ENCODE measurements at regions not wholly inside any gene's neighbourhood (a gene's known extent, or its start where the extent isn't known, plus 50 kb on each side); places are given as distances from the start of the nearest gene placed in this dataset.
"Not testable (repeated sequence)": the region's sequence is repeated elsewhere in the genome, so short reads cannot be mapped to it uniquely, and the experiment has no call there.

- Mint-ChIP-seq H3K36me3 (no peaks in the 10 kb centered on the region), H3K4me3 (no peak overlapping the region), H3K27me3 (no peaks in the 10 kb centered on the region), H3K4me1 (peaks cover 43% of the 10 kb centered on the region), H3K9me3 (no peaks in the 10 kb centered on the region), H3K27ac (no peak overlapping the region)
- ATAC-seq: no peak
Measured at GRCh38 chr7:65453341-65454030, 79.8 kb downstream of the ZNF92 start.

GRCh38 chr7:65454469-65454868 lies 80.8 kb downstream of the ZNF92 start:
- Mint-ChIP-seq H3K9me3 (no peaks in the 10 kb centered on the region), H3K36me3 (no peaks in the 10 kb centered on the region), H3K27ac (peak overlapping the region; percentile 37), H3K4me3 (no peak overlapping the region), H3K27me3 (no peaks in the 10 kb centered on the region), H3K4me1 (peaks cover 34% of the 10 kb centered on the region)
- no peak for ATAC-seq

DNA sequence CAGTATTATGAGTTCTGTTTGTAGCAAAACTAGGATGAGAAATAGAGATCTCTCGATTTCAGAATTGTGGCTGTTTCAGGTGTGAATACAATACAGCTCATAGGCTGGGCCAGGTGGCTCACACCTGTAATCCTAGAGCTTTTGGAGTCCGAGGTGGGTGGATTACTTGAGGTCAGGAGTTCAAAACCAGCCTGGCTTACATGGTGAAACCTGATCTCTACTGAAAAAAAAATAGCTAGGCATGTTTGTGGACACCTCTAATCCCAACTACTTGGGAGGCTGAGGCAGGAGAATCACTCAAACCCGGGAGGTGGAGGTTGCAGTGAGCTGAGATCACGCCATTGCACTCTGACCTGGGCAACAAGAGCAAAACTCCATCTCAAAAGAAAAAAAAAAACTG lies 81.4 kb downstream of the ZNF92 start:
- H3K4me1 Mint-ChIP-seq: peaks cover 28% of the 10 kb centered on the region
- not testable (repeated sequence) for H3K4me3 Mint-ChIP-seq

DNA sequence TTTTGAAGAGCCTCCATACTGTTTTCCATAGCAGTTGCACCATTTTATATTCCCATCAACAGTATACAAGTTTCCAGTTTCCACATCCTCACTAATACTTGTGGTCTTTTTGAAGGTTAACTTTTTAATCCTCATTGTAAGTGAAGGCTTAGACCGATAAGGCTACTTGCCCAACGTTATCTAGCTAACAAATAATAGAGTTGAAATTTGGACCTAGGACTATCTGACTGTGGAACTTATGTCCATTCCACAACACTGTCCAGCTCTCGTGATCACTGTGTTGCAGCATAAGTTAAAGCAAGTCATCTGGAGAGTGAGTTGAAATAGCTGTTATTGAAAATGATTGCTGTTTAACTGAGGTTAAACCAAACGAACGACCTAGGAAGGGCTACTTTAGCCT lies 84.0 kb downstream of the ZNF92 start:
- Mint-ChIP-seq H3K27me3 (no peaks in the 10 kb centered on the region), H3K4me3 (no peak overlapping the region)

More for the DNA sequence above, 81.4 kb downstream of the ZNF92 start:
- H3K27me3 Mint-ChIP-seq, H3K27ac Mint-ChIP-seq, ATAC-seq, H3K36me3 Mint-ChIP-seq, H3K9me3 Mint-ChIP-seq: not testable (repeated sequence)

GRCh38 chr7:65459438-65459837 lies 85.8 kb downstream of the ZNF92 start:
- Mint-ChIP-seq H3K9me3 (no peaks in the 10 kb centered on the region), H3K36me3 (no peaks in the 10 kb centered on the region), H3K4me1 (peaks cover 17% of the 10 kb centered on the region), H3K27me3 (no peaks in the 10 kb centered on the region), H3K4me3 (no peak overlapping the region), H3K27ac (no peak overlapping the region)
- ATAC-seq: no peak

More for the DNA sequence above, 84.0 kb downstream of the ZNF92 start:
- no peak overlapping the region for H3K27ac Mint-ChIP-seq
- H3K4me1 Mint-ChIP-seq: peaks cover 26% of the 10 kb centered on the region
- no peaks in the 10 kb centered on the region for H3K36me3 Mint-ChIP-seq
- H3K9me3 Mint-ChIP-seq: no peaks in the 10 kb centered on the region
- ATAC-seq: no peak

GRCh38 chr7:65462148-65462716 lies 88.6 kb downstream of the ZNF92 start:
- Mint-ChIP-seq H3K4me1 (peaks cover 10% of the 10 kb centered on the region), H3K36me3 (peaks cover 2% of the 10 kb centered on the region), H3K9me3 (peaks cover 2% of the 10 kb centered on the region), H3K4me3 (no peak overlapping the region), H3K27me3 (no peaks in the 10 kb centered on the region), H3K27ac (no peak overlapping the region)
- ATAC-seq: no peak

- H3K4me3 Mint-ChIP-seq: no peak overlapping the region
- peaks cover 10% of the 10 kb centered on the region for H3K9me3 Mint-ChIP-seq
- peaks cover 12% of the 10 kb centered on the region for H3K36me3 Mint-ChIP-seq
- H3K27ac Mint-ChIP-seq: no peak overlapping the region
- H3K4me1 Mint-ChIP-seq: peaks cover 10% of the 10 kb centered on the region
- H3K27me3 Mint-ChIP-seq: no peaks in the 10 kb centered on the region
- no peak for ATAC-seq
Measured at GRCh38 chr7:65463184-65463583, 89.5 kb downstream of the ZNF92 start.

GRCh38 chr7:65469919-65470558 lies 96.4 kb downstream of the ZNF92 start:
- not testable (repeated sequence) for H3K4me3 Mint-ChIP-seq, ATAC-seq, H3K27me3 Mint-ChIP-seq
- H3K4me1 Mint-ChIP-seq: peaks cover 28% of the 10 kb centered on the region
- H3K9me3 Mint-ChIP-seq: peaks cover 30% of the 10 kb centered on the region
- peak overlapping the region; percentile 68 for H3K27ac Mint-ChIP-seq
- H3K36me3 Mint-ChIP-seq: peaks cover 49% of the 10 kb centered on the region

DNA sequence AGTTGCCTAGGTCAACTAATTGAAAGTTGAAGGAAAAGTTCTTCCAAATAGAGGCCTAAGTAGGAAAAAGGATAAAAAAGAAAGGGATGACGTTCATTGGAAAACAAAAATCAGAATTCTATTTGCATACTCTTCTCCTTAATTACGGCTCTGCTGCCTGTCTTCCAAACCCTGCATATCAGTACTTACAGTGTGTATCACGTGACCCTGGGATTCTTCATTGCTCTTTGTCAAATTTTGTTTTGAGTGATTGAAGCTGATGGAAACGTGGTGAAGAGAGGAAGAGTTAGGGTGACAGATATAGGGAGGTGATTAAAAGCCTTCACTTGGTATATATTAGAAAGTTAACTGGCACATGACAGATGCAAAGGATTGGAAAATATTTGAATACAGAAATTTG lies 97.9 kb downstream of the ZNF92 start:
- no peak for ATAC-seq
- Mint-ChIP-seq H3K4me1 (peaks cover 43% of the 10 kb centered on the region), H3K27me3 (no peaks in the 10 kb centered on the region), H3K27ac (no peak overlapping the region), H3K36me3 (peaks cover 61% of the 10 kb centered on the region), H3K4me3 (no peak overlapping the region), H3K9me3 (peaks cover 32% of the 10 kb centered on the region)

- H3K36me3 Mint-ChIP-seq: peaks cover 57% of the 10 kb centered on the region
- H3K4me3 Mint-ChIP-seq: no peak overlapping the region
- peaks cover 31% of the 10 kb centered on the region for H3K9me3 Mint-ChIP-seq
- no peak for ATAC-seq
- no peaks in the 10 kb centered on the region for H3K27me3 Mint-ChIP-seq
- H3K27ac Mint-ChIP-seq: peak overlapping the region; percentile 97
- H3K4me1 Mint-ChIP-seq: peaks cover 56% of the 10 kb centered on the region
Measured at GRCh38 chr7:65475040-65475726, 101.5 kb downstream of the ZNF92 start.

GRCh38 chr7:65475734-65476319 lies 102.2 kb downstream of the ZNF92 start:
- Mint-ChIP-seq H3K27ac (peak overlapping the region; percentile 97), H3K4me1 (peaks cover 58% of the 10 kb centered on the region), H3K4me3 (peak overlapping the region; percentile 55), H3K36me3 (peaks cover 61% of the 10 kb centered on the region), H3K27me3 (no peaks in the 10 kb centered on the region), H3K9me3 (peaks cover 34% of the 10 kb centered on the region)
- ATAC-seq: peak; percentile 98

- ATAC-seq: no peak
- H3K36me3 Mint-ChIP-seq: peaks cover 66% of the 10 kb centered on the region
- H3K4me3 Mint-ChIP-seq: peak overlapping the region; percentile 55
- H3K27me3 Mint-ChIP-seq: no peaks in the 10 kb centered on the region
- H3K9me3 Mint-ChIP-seq: peaks cover 36% of the 10 kb centered on the region
- H3K27ac Mint-ChIP-seq: peak overlapping the region; percentile 97
- H3K4me1 Mint-ChIP-seq: peaks cover 65% of the 10 kb centered on the region
Measured at GRCh38 chr7:65477326-65477725, 103.7 kb downstream of the ZNF92 start.

GRCh38 chr7:65489260-65489767 lies 115.7 kb downstream of the ZNF92 start:
- ATAC-seq: no peak
- Mint-ChIP-seq H3K27me3 (no peaks in the 10 kb centered on the region), H3K27ac (no peak overlapping the region), H3K4me3 (no peak overlapping the region), H3K9me3 (peaks cover 16% of the 10 kb centered on the region), H3K36me3 (peaks cover 12% of the 10 kb centered on the region), H3K4me1 (no peaks in the 10 kb centered on the region)

- not testable (repeated sequence) for H3K27ac Mint-ChIP-seq, H3K36me3 Mint-ChIP-seq, H3K27me3 Mint-ChIP-seq, H3K4me1 Mint-ChIP-seq, H3K9me3 Mint-ChIP-seq, ATAC-seq, H3K4me3 Mint-ChIP-seq
Measured at GRCh38 chr7:65496697-65497096, 123.0 kb downstream of the ZNF92 start.

All from stimulated activated memory B cell treated with anti-CD40 and anti-IgM and Interleukin-4, amounts not matched to agents 10 μg/mL and 1 μg/mL and 100 μg/mL, for 72 hours (primary cell).